ENCODE measurements at regions not wholly inside any gene's neighbourhood (a gene's known extent, or its start where the extent isn't known, plus 50 kb on each side); places are given as distances from the start of the nearest gene placed in this dataset.

GRCh38 chr21:31403596-31404333, 59.7 kb upstream of the TIAM1 start:
- TF ChIP-seq CTCF (IDR thresholded peaks at IDR 0.05) (no peak), POLR2A (IDR thresholded peaks at IDR 0.05) (no peak)

All from lower leg skin (tissue), 3 donors.